GM12892 (cell line): ENCODE measurements at regions not wholly inside any gene's neighbourhood (a gene's known extent, or its start where the extent isn't known, plus 50 kb on each side); places are given as distances from the start of the nearest gene placed in this dataset.

Experiments
- POLR2A ChIP-seq: IDR thresholded peaks from 2 replicates; pipeline ENCODE4 v1.6.1; 2011; ENCODE audit warnings: low read depth, low read length, control low read depth
- POLR2AphosphoS5 ChIP-seq: IDR thresholded peaks from 2 replicates; pipeline ENCODE4 v1.6.1; 2011; ENCODE audit warnings: low read depth, low read length, control low read depth

GRCh38 chr16:65644821-65645220 lies 523.0 kb upstream of the CDH11 start:
- TF ChIP-seq POLR2A (no peak), POLR2AphosphoS5 (no peak)
